Gastroesophageal sphincter (tissue), 3 donors: ENCODE measurements at regions not wholly inside any gene's neighbourhood (a gene's known extent, or its start where the extent isn't known, plus 50 kb on each side); places are given as distances from the start of the nearest gene placed in this dataset.
"Not testable (repeated sequence)": the region's sequence is repeated elsewhere in the genome, so short reads cannot be mapped to it uniquely, and the experiment has no call there.

Experiments used
- CTCF ChIP-seq, 4 experiments: fragments of 200-600 bp in 2 of 4; fragments of 450-650 bp in 2 of 4; sonication (generic) in 1 of 4; IDR thresholded peaks; one replicate each; pipeline ENCODE4 v1.5.1; 2017 to 2019; ENCODE audit warnings: antibody characterized with exemption in 4 of 4, mild to moderate bottlenecking in 2 of 4, moderate library complexity in 2 of 4
- POLR2A ChIP-seq, 2 donors: fragments of 450-650 bp; IDR thresholded peaks; one replicate each; pipeline ENCODE4 v1.6.1; 2017; ENCODE audit warnings: antibody characterized with exemption in 2 of 2, mild to moderate bottlenecking in 2 of 2, moderate library complexity in 1 of 2

GRCh38 chr4:123684937-123685336, 288.3 kb downstream of the SPRY1 start:
- not testable (repeated sequence) for TF ChIP-seq CTCF, POLR2A (IDR thresholded peaks at IDR 0.05)
